NCI-H1436 (cell line): ENCODE measurements at regions not wholly inside any gene's neighbourhood (a gene's known extent, or its start where the extent isn't known, plus 50 kb on each side); places are given as distances from the start of the nearest gene placed in this dataset.

Experiments used
- DNase-seq: peaks from one replicate; lab custom pipeline; 2025; lab: John Stamatoyannopoulos, UW

- DNase-seq = no peak
Measured at GRCh38 chr6:14848019-14848418, 397.9 kb upstream of the JARID2 start.

GRCh38 chr6:14849185-14849584 is 396.7 kb upstream of the JARID2 start:
- DNase-seq = no peak

GRCh38 chr6:14851281-14851680 is 394.6 kb upstream of the JARID2 start:
- DNase-seq = no peak

- no peak for DNase-seq
Measured at GRCh38 chr6:14852375-14852774, 393.5 kb upstream of the JARID2 start.

DNA sequence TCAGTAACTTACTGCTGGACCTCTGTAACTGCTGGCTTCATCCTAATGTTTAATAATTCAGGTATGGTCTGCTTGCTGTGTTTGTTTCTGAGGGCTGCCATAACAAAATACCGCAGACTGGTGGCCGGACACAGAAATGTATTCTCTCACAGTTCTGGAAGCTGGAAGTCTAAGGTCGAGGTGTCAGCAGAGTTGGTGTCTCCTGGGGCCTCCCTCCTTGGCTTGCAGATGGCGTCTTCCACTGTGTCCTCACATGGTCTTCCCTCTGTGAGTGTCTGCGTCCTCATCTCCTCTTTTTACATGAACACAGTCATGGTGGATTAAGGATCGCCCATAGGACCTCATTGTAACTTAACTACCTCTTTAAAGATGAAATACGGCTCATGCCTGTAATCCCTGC is 389.7 kb upstream of the JARID2 start:
- DNase-seq = no peak

- DNase-seq = no peak
Measured at GRCh38 chr6:14857001-14857400, 388.9 kb upstream of the JARID2 start.

GRCh38 chr6:14857501-14857900 is 388.4 kb upstream of the JARID2 start:
- DNase-seq = no peak

DNA sequence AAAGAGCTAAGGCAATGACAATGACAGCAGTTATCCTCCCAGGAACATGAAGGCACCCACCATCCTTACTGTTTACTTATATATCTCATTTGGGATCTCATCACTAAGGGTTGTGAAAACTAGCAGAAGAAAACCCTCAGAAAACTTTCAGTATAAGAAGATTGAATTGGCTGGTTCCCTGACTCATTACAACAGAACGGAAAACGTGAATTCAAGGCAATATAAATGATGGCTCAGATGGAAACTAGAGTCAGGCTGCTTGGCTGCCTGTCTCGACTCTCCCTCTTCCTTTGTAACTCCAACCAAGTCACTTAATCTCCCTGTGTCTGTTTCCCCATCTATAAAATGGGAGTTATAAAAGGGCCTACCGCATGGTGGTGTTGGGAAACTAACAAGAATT is 387.1 kb upstream of the JARID2 start:
- DNase-seq = no peak

DNA sequence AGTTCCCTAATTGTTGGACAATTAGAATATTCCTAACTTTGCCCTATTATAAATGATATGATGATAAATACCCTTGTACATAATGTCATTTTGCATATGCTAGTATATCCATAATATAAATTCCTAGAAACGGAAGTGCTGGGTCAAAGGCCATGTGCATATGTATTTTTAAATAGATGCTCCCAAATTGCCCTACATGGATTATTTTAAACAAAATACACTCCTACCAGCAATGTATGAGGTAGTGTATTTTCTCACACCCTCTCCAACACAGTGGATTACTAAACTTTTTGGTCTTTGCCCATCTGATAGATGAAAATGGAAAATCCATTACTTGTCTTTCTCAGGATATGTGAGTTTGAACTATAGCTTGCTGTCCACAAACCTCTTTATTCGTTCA is 385.1 kb upstream of the JARID2 start:
- no peak for DNase-seq

- no peak for DNase-seq
Measured at GRCh38 chr6:14861491-14861943, 384.4 kb upstream of the JARID2 start.

DNA sequence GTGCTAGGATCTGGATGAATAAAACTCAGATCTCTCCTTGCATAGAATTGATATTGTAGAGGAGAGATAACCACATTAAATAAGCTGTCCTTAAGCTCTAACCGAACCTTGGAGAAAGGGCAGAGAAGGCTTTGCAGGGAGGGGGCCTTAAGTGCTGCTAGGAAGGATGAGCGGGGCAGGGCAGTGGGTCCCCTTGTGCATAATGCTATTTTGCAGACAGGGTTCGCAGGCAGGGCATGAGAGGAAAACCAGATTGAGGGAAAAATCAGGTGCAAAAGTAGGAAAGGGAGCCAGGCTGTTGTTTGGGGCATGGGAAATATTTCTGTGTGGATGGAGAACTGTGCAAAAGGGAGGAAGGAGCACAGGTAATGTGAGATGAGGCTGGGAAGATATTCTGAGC is 383.0 kb upstream of the JARID2 start:
- no peak for DNase-seq

- no peak for DNase-seq
Measured at GRCh38 chr6:14863902-14864850, 381.7 kb upstream of the JARID2 start.

GRCh38 chr6:14865531-14866100 is 380.3 kb upstream of the JARID2 start:
- no peak for DNase-seq

- no peak for DNase-seq
Measured at GRCh38 chr6:14867802-14868201, 378.1 kb upstream of the JARID2 start.

DNA sequence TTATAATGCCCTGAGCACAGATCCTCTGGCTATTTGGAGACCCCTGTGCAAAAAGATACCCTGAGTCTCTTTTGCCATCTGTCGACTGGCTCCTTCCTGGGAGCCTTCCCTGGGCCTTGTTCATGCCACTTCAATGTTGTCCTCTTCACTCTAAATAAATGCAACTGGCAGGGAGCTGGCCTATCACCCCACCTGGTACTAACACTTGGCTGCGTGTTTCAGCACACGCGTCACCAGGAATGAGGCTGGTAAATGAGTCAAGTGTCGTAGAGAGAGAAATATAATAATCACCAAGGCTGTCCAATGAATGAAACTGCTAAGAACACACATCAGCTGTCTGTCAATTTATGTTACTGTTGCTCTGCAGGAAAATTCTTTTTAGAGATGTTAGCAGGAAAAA is 374.6 kb upstream of the JARID2 start:
- no peak for DNase-seq

DNA sequence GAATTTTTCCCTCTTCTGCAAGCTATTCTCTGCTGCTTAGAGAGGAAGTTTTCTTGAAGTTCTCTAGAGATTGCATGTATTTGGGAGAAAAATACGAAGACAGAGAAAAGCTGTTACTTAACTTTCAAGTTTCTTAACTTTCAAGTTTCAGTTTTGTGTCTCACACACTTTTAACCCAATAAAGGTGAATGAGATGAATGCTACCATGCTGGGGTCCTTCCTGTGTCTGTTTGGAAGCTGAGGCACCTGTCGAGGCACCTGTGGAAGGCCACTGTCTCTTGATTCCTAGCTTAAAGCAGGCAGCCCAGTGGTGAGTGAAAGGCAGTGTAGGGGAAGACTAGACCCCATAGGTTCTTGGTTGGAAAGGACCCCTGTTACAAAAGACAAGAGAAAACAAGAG is 372.8 kb upstream of the JARID2 start:
- DNase-seq = no peak

GRCh38 chr6:14873781-14874441 is 372.0 kb upstream of the JARID2 start:
- no peak for DNase-seq

DNA sequence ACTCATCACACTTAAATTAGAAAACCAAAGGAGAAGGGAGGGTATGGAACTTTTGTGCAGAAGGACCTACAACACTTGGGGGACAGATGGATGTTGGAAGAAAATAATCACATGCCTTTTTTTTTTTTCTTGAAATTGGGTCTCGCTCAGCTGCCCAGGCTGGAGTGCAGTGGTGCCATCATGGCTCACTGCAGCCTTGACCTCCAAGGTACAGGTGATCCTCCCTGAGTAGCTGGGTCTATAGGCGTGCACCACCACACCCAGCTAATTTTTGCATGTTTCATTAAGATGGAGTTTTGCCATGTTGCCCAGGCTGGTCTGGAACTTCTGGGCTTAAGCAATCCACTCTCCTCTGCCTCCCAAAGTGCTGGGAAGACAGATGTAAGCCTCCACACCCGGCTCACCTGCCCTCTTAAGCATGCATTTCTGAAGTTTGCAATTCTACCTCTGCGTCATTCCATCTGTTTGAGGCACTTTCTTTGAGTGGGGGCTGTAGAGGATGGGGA is 370.8 kb upstream of the JARID2 start:
- no peak for DNase-seq

GRCh38 chr6:14875481-14876063 is 370.3 kb upstream of the JARID2 start:
- DNase-seq = no peak

DNA sequence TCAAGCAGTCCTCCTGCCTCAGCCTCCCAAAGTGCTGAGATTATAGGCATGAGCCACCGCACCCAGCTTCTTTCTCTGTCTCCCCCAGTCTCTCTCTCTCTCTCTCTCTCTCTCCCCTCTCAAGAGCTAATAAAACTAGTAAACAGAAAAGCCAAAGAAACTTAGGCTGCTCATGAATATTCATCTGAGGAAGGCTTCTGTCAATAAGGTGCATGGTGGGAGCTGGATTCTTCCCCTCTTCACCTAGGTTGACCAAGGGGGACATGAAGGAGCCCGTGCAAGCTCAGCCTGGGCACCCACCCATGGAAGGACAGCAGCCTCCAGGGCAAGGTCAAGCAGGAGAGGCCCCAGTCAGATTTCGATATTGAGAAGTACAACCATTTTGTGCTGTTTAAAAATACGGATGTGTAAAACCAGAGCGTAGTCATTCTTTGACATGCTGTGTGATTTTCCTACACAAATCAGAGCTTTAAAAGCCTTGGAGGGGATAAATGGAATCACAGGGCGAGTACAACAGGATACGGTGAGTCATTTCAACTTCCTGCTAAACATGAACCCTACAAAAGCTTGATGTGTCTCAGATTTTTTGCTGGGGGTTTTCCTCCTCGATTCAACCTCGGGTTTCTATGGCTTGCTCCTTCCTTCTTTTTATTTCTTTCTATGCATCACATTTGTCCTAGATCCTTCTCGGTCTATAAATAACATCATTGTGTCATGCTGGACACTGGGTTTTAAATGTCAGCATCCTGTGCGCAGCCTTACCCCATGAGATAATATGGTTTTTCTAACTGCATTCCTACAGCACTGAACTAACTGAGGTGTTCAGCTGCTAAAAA is 368.9 kb upstream of the JARID2 start:
- DNase-seq = no peak

DNA sequence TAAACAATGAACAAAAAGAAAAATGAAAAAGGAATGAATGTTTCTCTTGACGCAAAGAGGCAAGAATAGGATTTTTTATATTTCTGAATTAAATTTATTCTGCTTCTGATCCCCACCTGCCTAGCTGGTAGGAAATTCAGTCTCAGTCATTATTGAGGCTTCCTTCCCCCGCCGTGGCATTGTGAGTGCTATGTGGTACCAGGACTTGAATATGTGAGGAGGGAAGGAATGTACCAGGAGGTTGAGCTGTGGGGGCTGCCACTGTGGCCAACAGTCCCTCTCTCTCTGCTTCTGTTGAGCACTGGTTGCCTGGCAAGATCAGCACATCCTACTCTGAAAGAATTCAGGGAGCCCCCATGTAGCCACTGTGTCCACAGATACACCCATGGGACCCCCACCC is 368.1 kb upstream of the JARID2 start:
- no peak for DNase-seq

DNA sequence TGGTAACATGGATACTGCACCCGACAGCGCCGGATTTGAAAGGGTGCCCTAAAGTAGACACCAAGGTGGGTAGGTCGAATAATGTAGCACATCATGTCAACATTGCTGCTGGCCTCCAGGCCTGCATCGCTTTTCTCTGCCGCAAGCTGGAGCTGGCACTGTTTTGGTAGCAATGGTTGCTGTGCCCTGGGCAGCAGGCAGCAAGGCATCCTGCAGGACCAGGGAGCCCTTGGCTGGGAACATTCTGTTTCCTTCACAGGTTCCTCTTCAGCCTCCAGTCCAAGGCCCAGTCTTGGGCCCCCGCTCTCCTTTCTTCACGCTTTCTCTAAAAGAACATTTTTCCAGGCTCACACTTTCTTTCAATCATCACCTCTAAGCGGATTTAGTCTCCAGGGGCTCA is 365.8 kb upstream of the JARID2 start:
- no peak for DNase-seq
